ENCODE measurements at regions not wholly inside any gene's neighbourhood (a gene's known extent, or its start where the extent isn't known, plus 50 kb on each side); places are given as distances from the start of the nearest gene placed in this dataset.

DNA sequence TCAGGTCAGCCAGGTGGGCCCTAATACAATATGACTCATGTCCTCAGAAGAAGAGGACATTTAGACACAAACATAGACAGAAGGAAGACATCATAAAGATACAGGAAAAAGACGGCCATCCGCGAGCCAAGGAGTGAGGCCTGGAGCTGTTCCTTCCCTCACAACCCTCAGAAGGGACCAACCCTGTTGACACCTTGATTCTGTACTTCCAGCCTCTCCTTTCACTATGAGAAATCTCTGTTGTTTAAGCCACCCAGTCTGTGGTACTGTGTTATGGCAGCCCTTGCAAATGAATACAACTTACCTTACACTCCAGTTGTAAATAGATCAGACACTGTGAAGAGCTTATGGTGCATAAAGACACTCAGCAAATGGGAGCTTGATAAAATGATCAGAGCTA lies 199.7 kb downstream of the SAMD5 start:
- TF ChIP-seq, protein P1, sequence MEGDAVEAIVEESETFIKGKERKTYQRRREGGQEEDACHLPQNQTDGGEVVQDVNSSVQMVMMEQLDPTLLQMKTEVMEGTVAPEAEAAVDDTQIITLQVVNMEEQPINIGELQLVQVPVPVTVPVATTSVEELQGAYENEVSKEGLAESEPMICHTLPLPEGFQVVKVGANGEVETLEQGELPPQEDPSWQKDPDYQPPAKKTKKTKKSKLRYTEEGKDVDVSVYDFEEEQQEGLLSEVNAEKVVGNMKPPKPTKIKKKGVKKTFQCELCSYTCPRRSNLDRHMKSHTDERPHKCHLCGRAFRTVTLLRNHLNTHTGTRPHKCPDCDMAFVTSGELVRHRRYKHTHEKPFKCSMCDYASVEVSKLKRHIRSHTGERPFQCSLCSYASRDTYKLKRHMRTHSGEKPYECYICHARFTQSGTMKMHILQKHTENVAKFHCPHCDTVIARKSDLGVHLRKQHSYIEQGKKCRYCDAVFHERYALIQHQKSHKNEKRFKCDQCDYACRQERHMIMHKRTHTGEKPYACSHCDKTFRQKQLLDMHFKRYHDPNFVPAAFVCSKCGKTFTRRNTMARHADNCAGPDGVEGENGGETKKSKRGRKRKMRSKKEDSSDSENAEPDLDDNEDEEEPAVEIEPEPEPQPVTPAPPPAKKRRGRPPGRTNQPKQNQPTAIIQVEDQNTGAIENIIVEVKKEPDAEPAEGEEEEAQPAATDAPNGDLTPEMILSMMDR (IDR thresholded peaks at IDR 0.05; ENCODE audit: low read length) = no peak
- TF ChIP-seq EZH2 (IDR thresholded peaks at IDR 0.05; ENCODE audit: borderline replicate concordance, low read length) = no peak

All from OCI-LY1 (cell line).